Trophoblast cell (in vitro differentiated cells and primary cell): ENCODE measurements at regions not wholly inside any gene's neighbourhood (a gene's known extent, or its start where the extent isn't known, plus 50 kb on each side); places are given as distances from the start of the nearest gene placed in this dataset.
"Not testable (repeated sequence)": the region's sequence is repeated elsewhere in the genome, so short reads cannot be mapped to it uniquely, and the experiment has no call there.

ENCODE experiments used
- DNase-seq, 2 donors: peaks; one replicate each; pipeline ENCODE4 v3.0.0-alpha.2; 2016
- H2AFZ ChIP-seq: 2 replicates; pipeline ENCODE4 v1.6.1; 2013; ENCODE audit warnings: low read length, moderate library complexity, mild to moderate bottlenecking; ENCODE audit not compliant: insufficient read depth, poor library complexity
- H2AK5ac ChIP-seq: 2 replicates; pipeline ENCODE4 v1.6.1; 2013; ENCODE audit warnings: mild to moderate bottlenecking, low read length
- H2BK120ac ChIP-seq: 2 replicates; pipeline ENCODE4 v1.6.1; 2013; ENCODE audit warnings: low read length, mild to moderate bottlenecking, moderate library complexity; ENCODE audit not compliant: insufficient read depth, poor library complexity
- H2BK12ac ChIP-seq: 2 replicates; pipeline ENCODE4 v1.6.1; 2013; ENCODE audit warnings: mild to moderate bottlenecking, low read length, moderate library complexity
- H2BK5ac ChIP-seq: 2 replicates; pipeline ENCODE4 v1.6.1; 2013; ENCODE audit warnings: low read length, low read depth, moderate library complexity, mild to moderate bottlenecking; ENCODE audit not compliant: poor library complexity
- H3K14ac ChIP-seq: 2 replicates; pipeline ENCODE4 v1.6.1; 2013; ENCODE audit warnings: mild to moderate bottlenecking, low read length
- H3K18ac ChIP-seq: 2 replicates; pipeline ENCODE4 v1.6.1; 2013; ENCODE audit warnings: mild to moderate bottlenecking, low read length
- H3K23ac ChIP-seq: 2 replicates; pipeline ENCODE4 v1.6.1; 2013; ENCODE audit warnings: low read length
- H3K27ac ChIP-seq: 2 replicates; pipeline ENCODE4 v1.5.1; 2013; ENCODE audit warnings: low read depth, mild to moderate bottlenecking, inconsistent platforms, low read length, moderate library complexity
- H3K27me3 ChIP-seq: 2 replicates; pipeline ENCODE4 v1.6.1; 2013; ENCODE audit warnings: inconsistent platforms, mild to moderate bottlenecking, low read length, moderate library complexity; ENCODE audit not compliant: insufficient read depth
- H3K36me3 ChIP-seq, 2 experiments: 1 replicate in 1 of 2; 2 replicates in 1 of 2; pipeline ENCODE4 v1.6.1; 2013; ENCODE audit warnings: low read length in 2 of 2, mild to moderate bottlenecking in 2 of 2, moderate library complexity in 1 of 2; ENCODE audit not compliant: insufficient read depth in 2 of 2, control insufficient read depth in 1 of 2
- H3K4ac ChIP-seq: 2 replicates; pipeline ENCODE4 v1.6.1; 2013; ENCODE audit warnings: low read depth, mild to moderate bottlenecking, low read length, moderate library complexity
- H3K4me1 ChIP-seq, 2 experiments: 1 replicate in 1 of 2; 2 replicates in 1 of 2; pipeline ENCODE4 v1.6.1; 2013; ENCODE audit warnings: low read length in 2 of 2, mild to moderate bottlenecking in 2 of 2, moderate library complexity in 1 of 2; ENCODE audit not compliant: insufficient read depth in 2 of 2, control insufficient read depth in 1 of 2
- H3K4me2 ChIP-seq: 2 replicates; pipeline ENCODE4 v1.6.1; 2013; ENCODE audit warnings: inconsistent platforms, mild to moderate bottlenecking, low read length, moderate library complexity
- H3K4me3 ChIP-seq: 2 replicates; pipeline ENCODE4 v1.5.1; 2013; ENCODE audit warnings: mild to moderate bottlenecking, low read depth, low read length, inconsistent platforms
- H3K79me1 ChIP-seq: one replicate; pipeline ENCODE4 v1.6.1; 2013; ENCODE audit warnings: low read length
- H3K79me2 ChIP-seq: 2 replicates; pipeline ENCODE4 v1.6.1; 2013; ENCODE audit warnings: low read length, mild to moderate bottlenecking; ENCODE audit not compliant: control insufficient read depth, insufficient read depth, poor library complexity
- H3K9ac ChIP-seq: 2 replicates; pipeline ENCODE4 v1.6.1; 2013; ENCODE audit warnings: mild to moderate bottlenecking, low read length
- H3K9me3 ChIP-seq: 2 replicates; pipeline ENCODE4 v1.6.1; 2013; ENCODE audit warnings: low read depth, mild to moderate bottlenecking, control low read depth, inconsistent platforms, low read length; ENCODE audit not compliant: insufficient read depth
- H4K12ac ChIP-seq: 2 replicates; pipeline ENCODE4 v1.6.1; 2013; ENCODE audit warnings: low read depth, mild to moderate bottlenecking, low read length, moderate library complexity
- H4K8ac ChIP-seq: 2 replicates; pipeline ENCODE4 v1.6.1; 2013; ENCODE audit warnings: low read depth, mild to moderate bottlenecking, low read length, moderate library complexity
- H4K91ac ChIP-seq: one replicate; pipeline ENCODE4 v1.6.1; 2013; ENCODE audit warnings: low read depth, mild to moderate bottlenecking, low read length, moderate library complexity
- WGBS: extraction: QIAGEN DNeasy Blood & Tissue Kit; methylation state at CpG from one replicate; pipeline ENCODE4 v1.1.7; 2013; ENCODE audit warnings: missing lambda C conversion rate; ENCODE audit not compliant: insufficient read length, insufficient coverage; ENCODE audit errors: extremely low coverage; 5-methylcytosine and 5-hydroxymethylcytosine counted together

- Histone ChIP-seq H3K4me1 (no peaks in the 10 kb centered on the region), H3K79me1 (no peaks in the 10 kb centered on the region), H3K23ac (no peak overlapping the region), H4K12ac (no peak overlapping the region), H4K8ac (no peak overlapping the region), H3K4me2 (no peak overlapping the region), H3K36me3 (no peaks in the 10 kb centered on the region), H4K91ac (no peak overlapping the region), H2BK5ac (no peak overlapping the region), H3K4me3 (no peak overlapping the region), H2AFZ (no peak overlapping the region), H3K18ac (no peak overlapping the region), H2BK12ac (no peak overlapping the region), H3K27ac (no peak overlapping the region), H3K14ac (no peak overlapping the region), H3K9me3 (no peaks in the 10 kb centered on the region), H2BK120ac (no peak overlapping the region), H3K4ac (no peak overlapping the region), H3K9ac (no peak overlapping the region), H3K27me3 (no peaks in the 10 kb centered on the region), H2AK5ac (no peak overlapping the region), H3K79me2 (no peaks in the 10 kb centered on the region)
- DNase-seq = no peak
- no CpG with 5 or more reads among the region's 1 CpG for WGBS
These were observed 1729.5 kb upstream of the SPRY2 start for GRCh38 chr13:82070416-82070815.

- Histone ChIP-seq H3K4me1 (no peaks in the 10 kb centered on the region), H3K27ac (no peak overlapping the region), H3K36me3 (no peaks in the 10 kb centered on the region), H2BK12ac (no peak overlapping the region), H4K12ac (no peak overlapping the region), H2AFZ (no peak overlapping the region), H3K14ac (no peak overlapping the region), H3K4me3 (no peak overlapping the region), H2BK120ac (no peak overlapping the region), H3K4ac (no peak overlapping the region), H2AK5ac (no peak overlapping the region), H3K9ac (no peak overlapping the region), H3K79me1 (no peaks in the 10 kb centered on the region), H3K79me2 (no peaks in the 10 kb centered on the region), H4K8ac (no peak overlapping the region), H3K9me3 (no peaks in the 10 kb centered on the region), H3K18ac (no peak overlapping the region), H3K27me3 (no peaks in the 10 kb centered on the region), H3K4me2 (no peak overlapping the region), H4K91ac (no peak overlapping the region), H2BK5ac (no peak overlapping the region), H3K23ac (no peak overlapping the region)
- WGBS = no CpG with 5 or more reads among the region's 4 CpGs
- DNase-seq = no peak
These were observed 1721.8 kb upstream of the SPRY2 start for GRCh38 chr13:82062772-82063171.

DNA sequence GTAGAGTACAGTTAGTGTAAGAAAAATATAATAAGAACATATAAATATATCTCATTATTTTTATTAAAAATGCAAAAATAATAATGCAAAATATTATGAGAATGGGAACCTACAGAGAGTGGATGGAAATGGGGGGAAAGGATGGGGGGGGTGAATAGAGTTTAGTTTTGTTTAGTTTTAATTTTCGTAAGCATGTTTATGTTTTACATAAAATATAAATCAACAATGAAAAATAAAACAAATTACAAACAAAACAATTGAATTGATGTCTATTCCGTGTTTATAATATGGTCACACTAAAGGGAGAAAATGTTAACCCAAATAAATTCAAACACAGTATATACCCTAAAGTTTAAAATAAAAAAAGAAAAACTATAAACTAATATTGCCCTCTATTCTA, 1717.4 kb upstream of the SPRY2 start:
- Histone ChIP-seq H2BK5ac (no peak overlapping the region), H3K23ac (no peak overlapping the region), H2BK120ac (no peak overlapping the region), H3K9ac (no peak overlapping the region), H3K14ac (no peak overlapping the region), H3K27me3 (no peaks in the 10 kb centered on the region), H3K4me2 (no peak overlapping the region), H3K36me3 (no peaks in the 10 kb centered on the region), H3K4ac (no peak overlapping the region), H3K9me3 (no peaks in the 10 kb centered on the region), H4K91ac (no peak overlapping the region), H3K79me2 (no peaks in the 10 kb centered on the region), H3K27ac (no peak overlapping the region), H2BK12ac (no peak overlapping the region), H3K79me1 (no peaks in the 10 kb centered on the region), H3K4me1 (no peaks in the 10 kb centered on the region), H3K4me3 (no peak overlapping the region), H3K18ac (no peak overlapping the region), H2AK5ac (no peak overlapping the region), H4K12ac (no peak overlapping the region), H4K8ac (no peak overlapping the region), H2AFZ (no peak overlapping the region)
- no CpG with 5 or more reads among the region's 2 CpGs for WGBS
- no peak for DNase-seq

DNA sequence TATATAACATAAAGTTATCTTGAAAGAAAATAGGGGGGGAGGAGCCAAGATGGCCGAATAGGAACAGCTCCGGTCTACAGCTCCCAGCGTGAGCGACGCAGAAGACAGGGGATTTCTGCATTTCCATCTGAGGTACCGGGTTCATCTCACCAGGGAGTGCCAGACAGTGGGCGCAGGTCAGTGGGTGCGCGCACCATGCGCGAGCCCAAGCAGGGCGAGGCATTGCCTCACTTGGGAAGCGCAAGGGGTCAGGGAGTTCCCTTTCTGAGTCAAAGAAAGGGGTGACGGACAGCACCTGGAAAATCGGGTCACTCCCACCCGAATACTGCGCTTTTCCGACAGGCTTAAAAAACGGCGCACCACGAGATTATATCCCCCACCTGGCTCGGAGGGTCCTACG, 1704.4 kb upstream of the SPRY2 start:
- not testable (repeated sequence) for H3K4me1 ChIP-seq, H4K12ac ChIP-seq, H4K8ac ChIP-seq, H3K27ac ChIP-seq, H4K91ac ChIP-seq, H3K23ac ChIP-seq, H3K9me3 ChIP-seq, H3K36me3 ChIP-seq, DNase-seq, H3K27me3 ChIP-seq, H2BK12ac ChIP-seq, H2BK120ac ChIP-seq, H3K79me1 ChIP-seq, H3K18ac ChIP-seq, H2AFZ ChIP-seq, H3K14ac ChIP-seq, H2AK5ac ChIP-seq, H3K4ac ChIP-seq, H2BK5ac ChIP-seq, H3K4me2 ChIP-seq, H3K9ac ChIP-seq, H3K79me2 ChIP-seq, H3K4me3 ChIP-seq
- WGBS = no CpG with 5 or more reads among the region's 23 CpGs
